Bronchial epithelial cell (primary cell): ENCODE measurements at regions not wholly inside any gene's neighbourhood (a gene's known extent, or its start where the extent isn't known, plus 50 kb on each side); places are given as distances from the start of the nearest gene placed in this dataset.

Experiments
- DNase-seq: peaks from one replicate; pipeline ENCODE4 v3.0.0-alpha.2; 2010; ENCODE audit warnings: low read depth
- FAIRE-seq: peaks from 2 replicates; lab custom pipeline; 2011; peaks lifted over from hg19 to GRCh38; lab: Jason Lieb, UNC
- H3K27me3 ChIP-seq: 2 replicates; pipeline ENCODE4 v1.5.1; 2011; ENCODE audit warnings: low read length; ENCODE audit not compliant: control insufficient read depth, insufficient read depth
- H3K36me3 ChIP-seq: 2 replicates; pipeline ENCODE4 v1.5.1; 2011; ENCODE audit warnings: low read length; ENCODE audit not compliant: control insufficient read depth, insufficient read depth
- H3K4me3 ChIP-seq: 2 replicates; pipeline ENCODE4 v1.5.1; 2011; ENCODE audit warnings: mild to moderate bottlenecking, low read depth, low read length, control low read depth
- CTCF ChIP-seq: IDR thresholded peaks from 2 replicates; pipeline ENCODE4 v1.5.1; 2011; ENCODE audit warnings: mild to moderate bottlenecking, moderate library complexity, low read length, control low read depth, inconsistent platforms; ENCODE audit not compliant: insufficient read depth, severe bottlenecking

DNA sequence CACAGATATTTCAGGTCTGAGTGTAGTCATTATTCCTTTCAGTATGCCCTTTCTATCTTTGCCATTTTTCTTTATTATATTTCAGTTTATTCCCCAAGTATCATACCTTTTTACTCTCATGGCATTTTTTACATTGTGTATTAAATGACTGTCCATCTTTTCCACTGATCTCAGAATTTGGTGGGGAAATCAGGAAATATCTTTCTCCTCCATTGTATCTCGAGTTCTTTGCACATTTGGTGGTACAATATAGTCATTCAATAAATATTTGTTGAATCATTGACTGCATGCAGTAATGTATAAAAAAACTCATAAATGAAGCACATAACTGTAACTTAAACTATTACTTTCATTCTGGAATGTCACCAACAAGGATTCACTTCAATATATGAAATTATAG, 354.7 kb downstream of the HGF start:
- Histone ChIP-seq H3K27me3 (no peaks in the 10 kb centered on the region), H3K4me3 (no peak overlapping the region), H3K36me3 (no peaks in the 10 kb centered on the region)
- FAIRE-seq: no peak
- no peak for TF ChIP-seq CTCF
- DNase-seq: peak; percentile 38

GRCh38 chr7:81414411-81414810, 355.4 kb downstream of the HGF start:
- FAIRE-seq (no peak), DNase-seq (peak; percentile 27)
- Histone ChIP-seq H3K36me3 (no peaks in the 10 kb centered on the region), H3K4me3 (no peak overlapping the region), H3K27me3 (no peaks in the 10 kb centered on the region)
- TF ChIP-seq CTCF: no peak

DNA sequence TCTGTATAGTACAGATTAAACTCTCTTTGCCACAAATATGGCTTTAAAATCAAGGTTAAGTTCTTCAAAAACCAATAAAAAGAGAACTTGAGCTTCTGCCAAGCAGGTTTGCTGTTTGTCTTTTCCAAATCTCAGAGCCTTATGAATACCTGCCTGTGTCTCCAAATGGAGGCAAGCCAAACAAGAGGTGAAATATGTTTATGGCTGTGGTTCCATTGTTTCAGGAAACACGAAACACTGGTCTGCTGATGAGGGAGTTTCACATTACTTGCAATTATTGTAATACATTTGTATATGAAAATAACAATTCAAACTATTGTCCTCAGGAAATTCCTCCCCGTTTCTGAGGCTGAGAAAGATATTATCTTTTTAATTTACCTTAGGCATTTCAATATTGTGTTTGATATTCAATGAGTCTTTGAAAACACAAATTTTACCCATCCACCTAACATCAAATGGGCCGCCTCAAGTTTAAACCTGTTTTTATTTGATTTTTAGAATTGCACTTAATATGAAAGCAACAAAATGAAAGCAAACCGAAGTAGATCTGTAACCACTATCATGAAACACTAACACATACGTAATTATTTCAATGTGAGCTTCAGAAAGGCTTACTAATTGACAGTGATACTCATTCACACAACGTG, 359.3 kb downstream of the HGF start:
- DNase-seq (peak; percentile 27), FAIRE-seq (no peak)
- no peaks in the 10 kb centered on the region for H3K27me3 ChIP-seq
- no peaks in the 10 kb centered on the region for H3K36me3 ChIP-seq
- no peak for TF ChIP-seq CTCF
- no peak overlapping the region for H3K4me3 ChIP-seq

DNA sequence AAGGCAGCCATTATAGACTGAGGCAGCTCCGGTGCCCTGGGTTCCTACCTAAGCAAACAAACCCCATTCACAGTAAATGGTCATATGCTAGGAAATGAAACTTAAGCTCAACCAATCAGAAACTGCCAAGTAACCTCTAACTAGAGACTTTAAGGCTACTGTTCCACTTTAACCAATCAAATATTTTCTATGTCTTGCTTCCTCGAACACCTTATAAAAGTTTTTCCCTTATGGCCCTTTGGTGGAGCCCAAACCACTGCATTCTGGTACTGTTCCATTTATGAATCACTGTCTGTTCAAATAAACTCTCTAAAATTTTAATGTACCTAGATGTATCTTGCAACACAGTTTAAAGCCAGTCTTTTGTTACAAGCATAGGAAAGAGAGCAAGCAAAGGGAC, 361.1 kb downstream of the HGF start:
- no peak for TF ChIP-seq CTCF
- H3K27me3 ChIP-seq: no peaks in the 10 kb centered on the region
- no peaks in the 10 kb centered on the region for H3K36me3 ChIP-seq
- DNase-seq (no peak), FAIRE-seq (no peak)
- H3K4me3 ChIP-seq: no peak overlapping the region

- H3K36me3 ChIP-seq: no peaks in the 10 kb centered on the region
- no peaks in the 10 kb centered on the region for H3K27me3 ChIP-seq
- no peak overlapping the region for H3K4me3 ChIP-seq
- DNase-seq (no peak), FAIRE-seq (no peak)
- TF ChIP-seq CTCF: no peak
Measured at GRCh38 chr7:81407094-81407493, 362.8 kb downstream of the HGF start.

DNA sequence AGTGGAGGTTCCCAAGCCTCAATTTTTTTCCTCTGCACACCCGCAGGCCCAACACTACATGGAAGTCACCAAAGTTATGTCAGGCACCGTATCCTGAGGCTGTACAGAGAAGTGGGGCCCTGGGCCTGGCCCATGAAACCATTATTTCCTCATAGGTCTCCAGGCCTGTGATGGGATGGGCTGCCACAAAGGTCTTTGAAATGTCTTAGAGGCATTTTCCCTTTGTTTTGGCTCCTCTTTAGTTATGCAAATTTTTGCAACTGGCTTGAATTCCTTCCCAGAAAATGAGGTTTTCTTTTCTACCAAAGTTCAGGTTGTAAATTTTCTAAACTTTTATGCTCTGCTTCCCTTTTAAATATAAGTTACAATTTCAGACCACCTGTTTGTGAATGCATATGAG, 365.2 kb downstream of the HGF start:
- Histone ChIP-seq H3K27me3 (no peaks in the 10 kb centered on the region), H3K4me3 (no peak overlapping the region), H3K36me3 (no peaks in the 10 kb centered on the region)
- no peak for FAIRE-seq
- TF ChIP-seq CTCF: no peak
- DNase-seq: no peak
